Brain microvascular endothelial cell (primary cell): ENCODE measurements at regions not wholly inside any gene's neighbourhood (a gene's known extent, or its start where the extent isn't known, plus 50 kb on each side); places are given as distances from the start of the nearest gene placed in this dataset.
A peak's percentile ranks its signal among the peaks of the same experiment; 100 is the strongest.

Experiments
- DNase-seq: peaks from one replicate; pipeline ENCODE4 v3.0.0-alpha.2; 2020
- H3K27ac ChIP-seq: fragments of 250-450 bp; sonication (Bioruptor Pico); 2 replicates; pipeline ENCODE4 v1.5.1; 2020; ENCODE audit warnings: mild to moderate bottlenecking, moderate library complexity
- H3K27me3 ChIP-seq: fragments of 250-450 bp; sonication (Bioruptor Pico); replicated peaks from 2 replicates; pipeline ENCODE4 v1.5.1; 2020; ENCODE audit warnings: mild to moderate bottlenecking
- H3K36me3 ChIP-seq: fragments of 250-450 bp; sonication (Bioruptor Pico); replicated peaks from 2 replicates; pipeline ENCODE4 v1.5.1; 2020; ENCODE audit warnings: mild to moderate bottlenecking
- H3K4me3 ChIP-seq: 2 replicates; pipeline ENCODE4 v1.5.1; 2011; ENCODE audit warnings: low read depth, mild to moderate bottlenecking, control low read depth, low read length, moderate library complexity
- CTCF ChIP-seq: IDR thresholded peaks from 2 replicates; pipeline ENCODE4 v1.5.1; 2011; ENCODE audit warnings: low read depth, mild to moderate bottlenecking, moderate library complexity, low read length, control low read depth, inconsistent platforms; ENCODE audit errors: missing control alignments
- in situ Hi-C: cut with HindIII; loops from 2 replicates; pipeline ENCODE4 v1.10.0; 2017; ENCODE audit warnings: low sequenced_read_pairs, low pct_ligation_motif_present

GRCh38 chr10:109430043-109430760 is 493.1 kb downstream of the XPNPEP1 start:
- Histone ChIP-seq H3K36me3 (no peaks in the 10 kb centered on the region), H3K27ac (no peak overlapping the region), H3K27me3 (no peaks in the 10 kb centered on the region), H3K4me3 (no peak overlapping the region)
- no peak for DNase-seq
- no peak for TF ChIP-seq CTCF
- in situ Hi-C loops: no loop called here

- Histone ChIP-seq H3K36me3 (no peaks in the 10 kb centered on the region), H3K27me3 (no peaks in the 10 kb centered on the region), H3K27ac (no peak overlapping the region), H3K4me3 (no peak overlapping the region)
- no peak for TF ChIP-seq CTCF
- in situ Hi-C loops: no loop called here
- DNase-seq: no peak
Observed at GRCh38 chr10:109428775-109429491, 494.4 kb downstream of the XPNPEP1 start.

- Histone ChIP-seq H3K4me3 (no peak overlapping the region), H3K27me3 (no peaks in the 10 kb centered on the region), H3K36me3 (no peaks in the 10 kb centered on the region), H3K27ac (no peak overlapping the region)
- no peak for DNase-seq
- peak; percentile 21 for TF ChIP-seq CTCF
- in situ Hi-C loops: no loop called here
Observed at GRCh38 chr10:109427411-109427810, 495.9 kb downstream of the XPNPEP1 start.

- H3K36me3 ChIP-seq: no peaks in the 10 kb centered on the region
- no peak overlapping the region for H3K4me3 ChIP-seq
- no peaks in the 10 kb centered on the region for H3K27me3 ChIP-seq
- H3K27ac ChIP-seq: no peak overlapping the region
- TF ChIP-seq CTCF: no peak
- no peak for DNase-seq
- in situ Hi-C loops: no loop called here
Observed at GRCh38 chr10:109426987-109427386, 496.3 kb downstream of the XPNPEP1 start.

GRCh38 chr10:109418795-109419194 is 504.5 kb downstream of the XPNPEP1 start:
- H3K27ac ChIP-seq: no peak overlapping the region
- no peaks in the 10 kb centered on the region for H3K27me3 ChIP-seq
- H3K36me3 ChIP-seq: no peaks in the 10 kb centered on the region
- in situ Hi-C loops: no loop called here
- H3K4me3 ChIP-seq: no peak overlapping the region
- TF ChIP-seq CTCF: no peak
- no peak for DNase-seq
